ENCODE measurements at regions not wholly inside any gene's neighbourhood (a gene's known extent, or its start where the extent isn't known, plus 50 kb on each side); places are given as distances from the start of the nearest gene placed in this dataset.

DNA sequence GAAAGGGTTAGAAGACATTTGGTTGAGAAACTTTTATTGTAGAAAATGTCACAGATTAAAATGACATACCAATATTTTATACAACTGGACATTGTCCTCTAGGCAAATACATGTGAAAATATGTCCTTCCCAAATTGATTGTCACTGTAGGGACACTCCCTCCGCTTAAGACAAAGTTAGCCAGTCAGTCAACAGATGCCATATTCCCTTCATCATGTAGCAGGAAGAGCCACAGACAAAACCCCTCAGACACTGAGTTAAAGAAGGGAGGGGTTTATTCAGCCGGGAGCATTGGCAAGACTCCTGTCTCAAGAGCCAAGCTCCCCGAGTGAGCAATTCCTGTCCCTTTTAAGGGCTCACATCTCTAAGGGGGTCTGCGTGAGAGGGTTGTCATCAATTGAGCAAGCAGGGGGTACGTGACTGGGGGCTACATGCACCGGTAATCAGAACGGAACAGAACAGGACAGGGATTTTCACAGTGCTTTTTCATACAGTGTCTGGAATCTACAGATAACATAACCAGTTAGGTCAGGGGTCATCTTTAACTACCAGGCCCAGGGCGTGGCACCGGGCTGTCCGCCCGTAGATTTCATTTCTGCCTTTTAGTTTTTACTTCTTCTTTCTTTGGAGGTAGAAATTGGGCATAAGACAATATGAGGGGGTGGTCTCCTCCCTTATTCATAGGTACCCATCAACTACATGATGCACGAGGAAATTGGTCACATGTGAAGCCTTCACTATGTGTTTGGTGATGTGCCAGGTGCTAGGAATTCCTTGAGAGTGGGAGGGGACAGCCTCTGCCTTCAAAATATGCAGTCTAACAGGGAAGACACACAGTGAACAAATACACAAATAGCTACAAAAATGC lies 155.7 kb upstream of the CDYL start (continued):
- TF ChIP-seq CBX3 (IDR thresholded peaks at IDR 0.05; ENCODE audit: borderline replicate concordance in 1 of 2, low read length in 2 of 2) (peak in 1 of 2 experiments; percentile 66; a peak in 1 of 3 replicates), NCOA1 (IDR thresholded peaks at IDR 0.05; ENCODE audit: low read depth) (peak; percentile 89), SMARCC2 (IDR thresholded peaks at IDR 0.05; ENCODE audit: low read depth) (peak; percentile 84), ESRRA (IDR thresholded peaks at IDR 0.05; ENCODE audit: borderline replicate concordance, low read depth) (peak; percentile 25; the same call in 1 of the 2 replicates), HDAC2 (IDR thresholded peaks at IDR 0.05) (peak; percentile 99), NR2C2 (CRISPR knock-in tag; IDR thresholded peaks at IDR 0.05) (0 out of 2 replicates have a peak, but pooled peaks have one; percentile 77), NR2C2 (tag; IDR thresholded peaks at IDR 0.05) (peak; percentile 95), KLF6 (CRISPR knock-in tag; IDR thresholded peaks at IDR 0.05; ENCODE audit: borderline replicate concordance) (peak; percentile 11; the same call in 1 of the 2 replicates), SMARCE1 (IDR thresholded peaks at IDR 0.05) (peak; percentile 92), TRIM24 (IDR thresholded peaks at IDR 0.05) (peak; percentile 93 to 96), ZNF133 (CRISPR knock-in tag; IDR thresholded peaks at IDR 0.05) (no peak), MEF2A (IDR thresholded peaks at IDR 0.05; ENCODE audit: control insufficient read depth, low read depth, low read length) (no peak), ZKSCAN1 (IDR thresholded peaks at IDR 0.05; ENCODE audit: low read depth, low read length) (no peak), ADNP (tag; IDR thresholded peaks at IDR 0.05) (0 out of 2 replicates have a peak, but pooled peaks have one; percentile 13)
- TF ChIP-seq, protein P1, sequence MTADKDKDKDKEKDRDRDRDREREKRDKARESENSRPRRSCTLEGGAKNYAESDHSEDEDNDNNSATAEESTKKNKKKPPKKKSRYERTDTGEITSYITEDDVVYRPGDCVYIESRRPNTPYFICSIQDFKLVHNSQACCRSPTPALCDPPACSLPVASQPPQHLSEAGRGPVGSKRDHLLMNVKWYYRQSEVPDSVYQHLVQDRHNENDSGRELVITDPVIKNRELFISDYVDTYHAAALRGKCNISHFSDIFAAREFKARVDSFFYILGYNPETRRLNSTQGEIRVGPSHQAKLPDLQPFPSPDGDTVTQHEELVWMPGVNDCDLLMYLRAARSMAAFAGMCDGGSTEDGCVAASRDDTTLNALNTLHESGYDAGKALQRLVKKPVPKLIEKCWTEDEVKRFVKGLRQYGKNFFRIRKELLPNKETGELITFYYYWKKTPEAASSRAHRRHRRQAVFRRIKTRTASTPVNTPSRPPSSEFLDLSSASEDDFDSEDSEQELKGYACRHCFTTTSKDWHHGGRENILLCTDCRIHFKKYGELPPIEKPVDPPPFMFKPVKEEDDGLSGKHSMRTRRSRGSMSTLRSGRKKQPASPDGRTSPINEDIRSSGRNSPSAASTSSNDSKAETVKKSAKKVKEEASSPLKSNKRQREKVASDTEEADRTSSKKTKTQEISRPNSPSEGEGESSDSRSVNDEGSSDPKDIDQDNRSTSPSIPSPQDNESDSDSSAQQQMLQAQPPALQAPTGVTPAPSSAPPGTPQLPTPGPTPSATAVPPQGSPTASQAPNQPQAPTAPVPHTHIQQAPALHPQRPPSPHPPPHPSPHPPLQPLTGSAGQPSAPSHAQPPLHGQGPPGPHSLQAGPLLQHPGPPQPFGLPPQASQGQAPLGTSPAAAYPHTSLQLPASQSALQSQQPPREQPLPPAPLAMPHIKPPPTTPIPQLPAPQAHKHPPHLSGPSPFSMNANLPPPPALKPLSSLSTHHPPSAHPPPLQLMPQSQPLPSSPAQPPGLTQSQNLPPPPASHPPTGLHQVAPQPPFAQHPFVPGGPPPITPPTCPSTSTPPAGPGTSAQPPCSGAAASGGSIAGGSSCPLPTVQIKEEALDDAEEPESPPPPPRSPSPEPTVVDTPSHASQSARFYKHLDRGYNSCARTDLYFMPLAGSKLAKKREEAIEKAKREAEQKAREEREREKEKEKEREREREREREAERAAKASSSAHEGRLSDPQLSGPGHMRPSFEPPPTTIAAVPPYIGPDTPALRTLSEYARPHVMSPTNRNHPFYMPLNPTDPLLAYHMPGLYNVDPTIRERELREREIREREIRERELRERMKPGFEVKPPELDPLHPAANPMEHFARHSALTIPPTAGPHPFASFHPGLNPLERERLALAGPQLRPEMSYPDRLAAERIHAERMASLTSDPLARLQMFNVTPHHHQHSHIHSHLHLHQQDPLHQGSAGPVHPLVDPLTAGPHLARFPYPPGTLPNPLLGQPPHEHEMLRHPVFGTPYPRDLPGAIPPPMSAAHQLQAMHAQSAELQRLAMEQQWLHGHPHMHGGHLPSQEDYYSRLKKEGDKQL (CRISPR knock-in tag; IDR thresholded peaks at IDR 0.05; ENCODE audit: borderline replicate concordance) = no peak
- TF ChIP-seq, protein P2, sequence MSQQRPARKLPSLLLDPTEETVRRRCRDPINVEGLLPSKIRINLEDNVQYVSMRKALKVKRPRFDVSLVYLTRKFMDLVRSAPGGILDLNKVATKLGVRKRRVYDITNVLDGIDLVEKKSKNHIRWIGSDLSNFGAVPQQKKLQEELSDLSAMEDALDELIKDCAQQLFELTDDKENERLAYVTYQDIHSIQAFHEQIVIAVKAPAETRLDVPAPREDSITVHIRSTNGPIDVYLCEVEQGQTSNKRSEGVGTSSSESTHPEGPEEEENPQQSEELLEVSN (IDR thresholded peaks at IDR 0.05; ENCODE audit: borderline replicate concordance in 1 of 2, extremely low read depth in 1 of 2, insufficient read depth in 1 of 2, insufficient read length in 1 of 2, low read depth in 1 of 2, low read length in 1 of 2, poor library complexity in 1 of 2, severe bottlenecking in 1 of 2) = no peak
- TF ChIP-seq, protein P3, sequence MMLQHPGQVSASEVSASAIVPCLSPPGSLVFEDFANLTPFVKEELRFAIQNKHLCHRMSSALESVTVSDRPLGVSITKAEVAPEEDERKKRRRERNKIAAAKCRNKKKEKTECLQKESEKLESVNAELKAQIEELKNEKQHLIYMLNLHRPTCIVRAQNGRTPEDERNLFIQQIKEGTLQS (IDR thresholded peaks at IDR 0.05) = peak; percentile 51; the same call in 1 of the 2 replicates
- TF ChIP-seq, protein P3 (CRISPR knock-in tag; conservative IDR thresholded peaks at IDR 0.05) = no peak
- TF ChIP-seq, protein P4, sequence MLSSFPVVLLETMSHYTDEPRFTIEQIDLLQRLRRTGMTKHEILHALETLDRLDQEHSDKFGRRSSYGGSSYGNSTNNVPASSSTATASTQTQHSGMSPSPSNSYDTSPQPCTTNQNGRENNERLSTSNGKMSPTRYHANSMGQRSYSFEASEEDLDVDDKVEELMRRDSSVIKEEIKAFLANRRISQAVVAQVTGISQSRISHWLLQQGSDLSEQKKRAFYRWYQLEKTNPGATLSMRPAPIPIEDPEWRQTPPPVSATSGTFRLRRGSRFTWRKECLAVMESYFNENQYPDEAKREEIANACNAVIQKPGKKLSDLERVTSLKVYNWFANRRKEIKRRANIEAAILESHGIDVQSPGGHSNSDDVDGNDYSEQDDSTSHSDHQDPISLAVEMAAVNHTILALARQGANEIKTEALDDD (IDR thresholded peaks at IDR 0.05) = peak; percentile 87

Measured in K562 (cell line).